GM18502 (cell line): ENCODE measurements at regions not wholly inside any gene's neighbourhood (a gene's known extent, or its start where the extent isn't known, plus 50 kb on each side); places are given as distances from the start of the nearest gene placed in this dataset.

Source experiments
- ATAC-seq: cut with Tn5 transposase; IDR thresholded peaks from one replicate; pipeline ENCODE4 v1.9.1; 2021; ENCODE audit warnings: mild to moderate bottlenecking; ENCODE audit not compliant: unreplicated experiment, poor library complexity

DNA sequence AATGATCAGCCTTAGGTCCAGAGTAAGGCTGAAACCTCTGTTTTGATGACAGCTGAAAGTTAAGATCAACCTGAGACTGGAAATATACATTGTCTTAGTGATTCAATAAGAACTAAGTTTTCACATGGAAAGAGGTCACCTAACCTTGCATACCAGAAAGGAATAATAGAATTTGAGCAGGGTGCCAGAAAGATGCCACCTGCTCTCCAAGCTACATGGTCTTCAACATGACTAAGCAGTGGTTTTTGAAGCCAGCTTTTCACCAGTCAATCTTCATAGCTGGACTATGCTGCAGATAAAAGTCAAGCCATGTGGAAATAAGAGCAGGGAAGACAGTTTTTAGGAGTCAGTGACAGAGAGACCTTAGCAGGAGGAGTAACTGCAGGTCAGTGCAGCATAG is 589.4 kb upstream of the SYT4 start:
- ATAC-seq, result no peak

DNA sequence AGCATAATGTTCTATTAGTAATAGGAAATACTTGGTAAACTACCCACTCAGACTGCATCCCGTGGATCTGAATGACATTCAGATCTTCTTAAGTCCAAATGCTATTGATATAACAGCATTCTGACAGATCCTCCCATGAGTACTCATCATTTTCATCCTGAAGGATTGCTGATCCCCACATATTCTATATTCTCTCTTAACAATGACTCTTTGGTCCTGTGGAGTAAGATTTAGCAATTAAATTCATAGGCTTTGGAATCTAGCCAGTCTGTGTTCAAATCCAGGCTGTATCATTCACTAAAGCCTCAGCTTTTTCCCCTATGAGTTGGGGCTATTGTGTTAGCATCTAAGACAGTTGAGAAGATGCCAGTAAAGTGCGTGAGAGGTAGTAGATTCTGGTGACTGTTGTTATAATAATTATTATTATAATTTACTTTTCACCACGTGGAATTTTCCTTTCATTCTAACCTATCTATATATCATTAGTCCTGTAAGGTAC is 591.3 kb upstream of the SYT4 start:
- ATAC-seq, result no peak

DNA sequence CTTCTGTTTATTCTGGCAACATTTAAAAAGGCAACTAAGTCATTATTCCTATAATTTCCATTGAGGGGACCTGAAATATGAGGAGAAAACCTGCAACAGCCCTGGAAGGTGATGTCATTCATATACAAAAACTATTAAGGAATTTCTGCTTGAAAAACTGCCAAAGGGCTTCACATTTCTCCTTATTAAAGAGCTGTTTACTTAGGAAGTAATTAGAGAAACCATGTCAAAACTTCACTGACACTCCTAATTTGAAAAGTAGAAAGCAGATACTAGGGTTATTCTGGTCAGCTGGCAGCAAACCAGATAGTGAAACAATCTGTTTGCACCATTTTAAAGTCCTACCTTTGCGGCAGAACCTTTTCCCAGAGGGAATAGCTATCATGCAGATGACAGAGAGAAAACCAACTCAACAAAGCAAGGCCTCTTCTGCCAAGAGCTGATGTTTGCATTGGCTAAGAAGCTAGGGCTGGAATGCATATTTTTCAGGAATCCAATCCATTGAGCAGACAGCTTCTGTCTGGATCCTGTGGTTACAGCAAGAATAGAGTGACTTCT is 592.2 kb upstream of the SYT4 start:
- no peak for ATAC-seq

DNA sequence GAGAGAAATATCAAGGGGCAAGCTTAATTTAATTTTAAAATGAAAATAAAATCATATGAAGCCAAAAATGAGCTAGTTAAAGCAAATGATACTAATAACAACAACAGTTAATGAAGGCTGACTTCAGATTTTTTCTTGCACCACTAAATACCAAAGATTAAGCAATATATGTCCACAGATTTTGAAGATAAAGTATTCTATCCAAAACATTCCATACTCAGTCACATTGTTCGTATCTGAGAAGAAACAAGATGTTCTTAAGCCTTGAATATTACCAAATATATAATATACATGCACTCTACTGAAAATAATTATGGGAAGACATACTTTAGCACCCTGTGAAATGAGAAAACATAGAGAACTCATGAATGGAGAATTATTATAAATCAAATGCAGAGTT is 593.3 kb upstream of the SYT4 start:
- no peak for ATAC-seq

DNA sequence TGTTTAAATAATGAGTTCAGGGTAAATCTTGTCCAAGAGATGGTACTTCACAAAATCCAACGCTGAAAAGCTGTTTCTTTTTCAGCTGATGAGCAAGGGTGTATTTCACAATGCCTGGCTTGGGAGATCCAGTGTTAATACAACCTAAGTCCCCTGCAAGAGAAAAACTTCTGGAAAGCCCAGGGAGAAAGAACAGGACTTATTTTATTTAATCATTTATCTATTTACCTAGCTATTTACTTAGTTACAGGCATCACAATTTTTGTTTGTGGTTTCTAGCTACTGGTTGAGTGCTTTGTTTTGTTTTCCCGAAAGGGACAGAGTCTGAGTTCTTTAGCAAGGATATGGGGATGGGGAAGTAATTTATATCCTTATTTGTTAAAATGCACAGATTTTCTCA is 598.2 kb upstream of the SYT4 start:
- no peak for ATAC-seq

DNA sequence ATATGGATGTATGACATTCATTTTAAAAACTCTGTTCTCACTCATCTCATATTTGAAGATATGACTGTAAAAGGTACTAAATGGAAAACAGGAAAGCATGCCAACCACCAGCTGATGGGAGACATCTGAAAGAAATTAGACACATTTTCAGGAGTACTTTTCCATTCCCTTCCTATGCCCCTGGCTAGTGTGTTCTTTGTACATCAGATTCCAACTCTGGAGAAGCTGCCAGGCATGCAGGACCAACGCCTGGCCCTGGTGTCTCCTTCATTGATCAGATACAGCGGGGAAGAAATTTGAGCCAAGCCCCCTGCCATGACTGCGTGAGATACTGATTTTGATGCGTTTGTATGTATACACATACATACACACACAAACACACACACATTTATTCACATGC is 599.0 kb upstream of the SYT4 start:
- ATAC-seq, result no peak

DNA sequence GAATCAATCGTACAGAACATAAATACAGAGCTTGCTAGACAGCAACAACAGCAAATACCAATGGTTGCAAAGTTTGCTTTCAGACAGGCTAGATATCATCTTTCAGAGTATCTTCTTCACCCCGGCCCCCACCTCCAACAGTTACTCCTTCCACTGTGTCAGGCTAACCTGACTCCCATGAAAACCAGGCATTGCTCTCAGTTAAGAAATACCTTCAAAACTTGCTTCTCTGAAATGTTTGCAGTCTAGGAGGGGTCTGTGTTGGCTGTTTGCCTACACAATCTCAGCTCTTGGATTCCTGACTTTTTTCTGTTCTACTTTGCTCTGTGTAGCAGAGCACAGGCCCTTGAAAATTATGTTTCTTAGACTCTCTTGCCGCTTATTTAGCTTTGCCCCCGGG is 599.5 kb upstream of the SYT4 start:
- no peak for ATAC-seq

DNA sequence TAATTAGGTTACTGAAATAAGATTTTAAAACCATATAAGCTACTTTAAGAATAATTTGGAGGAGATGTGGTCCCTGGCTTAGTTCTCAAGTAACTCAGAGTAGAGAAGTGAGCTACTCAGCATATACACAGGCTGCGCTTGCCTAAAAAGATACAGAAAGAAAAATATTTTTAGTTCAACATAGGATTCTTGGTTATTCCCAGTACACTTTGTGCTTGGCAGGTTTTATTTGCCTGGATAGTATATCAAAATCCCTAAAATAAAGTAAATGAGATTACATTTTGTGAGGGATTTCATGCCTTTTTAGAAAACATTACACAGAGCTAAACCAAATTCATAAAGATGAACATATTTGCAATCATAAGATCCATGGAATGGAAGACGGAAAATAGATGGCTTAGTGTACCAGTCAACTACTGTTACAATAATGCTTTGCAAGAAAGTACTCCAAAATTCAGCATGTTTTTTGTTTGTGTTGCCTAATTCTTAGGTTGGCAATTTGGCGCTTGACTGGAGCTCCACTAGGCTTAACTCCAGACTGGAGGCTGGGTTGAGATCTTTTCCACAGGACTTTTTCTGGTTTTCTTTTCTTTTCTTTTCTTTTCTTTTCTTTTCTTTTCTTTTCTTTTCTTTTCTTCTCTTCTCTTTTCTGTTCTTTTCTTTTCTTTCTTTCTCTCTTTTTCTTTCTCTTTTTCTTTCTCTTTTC is 600.5 kb upstream of the SYT4 start:
- ATAC-seq, result no peak

DNA sequence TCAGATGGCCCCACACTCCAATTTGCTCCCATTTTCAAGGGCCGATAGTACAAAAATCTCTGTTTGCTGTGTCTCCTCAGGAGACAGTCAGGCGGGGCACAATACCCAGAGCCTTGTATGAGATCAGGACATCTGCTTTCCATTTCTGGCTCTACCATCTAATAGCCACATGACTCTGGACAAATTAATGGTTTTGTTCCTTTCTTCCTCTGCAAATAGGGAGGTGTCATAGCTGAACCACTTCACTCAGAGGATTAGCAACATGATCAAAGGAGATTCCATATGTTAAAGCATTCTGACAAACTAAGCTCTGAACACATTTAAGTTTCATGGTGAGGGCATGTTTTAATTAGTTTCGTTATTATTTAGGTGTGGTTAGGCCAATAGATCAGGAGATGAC is 602.1 kb upstream of the SYT4 start:
- ATAC-seq, result no peak

DNA sequence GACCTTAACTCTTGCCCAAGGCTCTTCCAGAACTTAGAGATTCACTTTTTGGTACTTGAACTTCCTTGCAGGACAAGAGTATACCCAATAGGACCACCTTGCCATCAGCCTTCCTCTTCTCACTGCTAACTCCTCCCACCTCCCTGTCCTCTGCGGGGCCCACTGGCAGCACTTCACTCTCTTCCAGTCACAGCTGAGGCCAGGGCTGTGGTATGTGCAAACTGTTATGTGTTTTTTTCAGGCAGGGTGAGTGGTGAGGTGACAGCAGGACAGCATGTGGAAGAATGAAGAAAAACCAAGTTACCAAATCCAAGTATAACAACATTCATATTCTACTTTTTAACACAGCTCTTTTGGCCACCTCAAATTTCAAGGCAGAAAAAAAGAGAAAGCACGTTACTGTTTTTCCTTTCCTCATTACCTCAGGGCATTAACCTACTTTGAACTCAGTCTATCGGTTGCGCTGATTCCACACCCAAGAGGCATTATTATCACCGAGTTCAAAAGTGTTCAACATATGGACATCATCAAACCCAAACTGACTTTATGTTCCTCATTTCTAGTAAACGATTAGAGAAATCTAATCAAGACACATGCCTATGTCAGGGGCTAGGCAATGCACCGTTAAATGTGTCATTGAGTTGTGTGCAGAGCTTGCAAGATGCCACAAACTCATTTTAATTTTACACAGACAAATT is 605.2 kb upstream of the SYT4 start:
- ATAC-seq, result no peak

DNA sequence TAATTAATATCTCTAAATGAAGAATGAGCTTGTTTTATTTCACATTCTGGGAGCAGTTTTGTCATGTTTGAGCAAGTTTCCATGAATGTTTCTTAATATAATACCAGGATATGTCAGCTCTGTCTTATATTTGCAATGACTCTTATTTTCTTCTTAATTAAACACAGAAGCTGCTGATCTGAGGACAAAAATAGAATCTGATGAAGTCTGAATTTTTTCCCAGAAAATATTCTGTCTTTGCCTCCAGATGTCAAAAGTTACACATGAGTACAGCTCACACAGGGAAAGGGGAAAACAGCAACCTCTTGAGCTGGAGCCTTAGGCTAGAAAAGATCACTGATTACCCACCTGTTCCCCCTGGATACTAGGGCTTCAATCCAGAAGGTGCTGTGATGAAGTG is 606.6 kb upstream of the SYT4 start:
- ATAC-seq, result no peak

DNA sequence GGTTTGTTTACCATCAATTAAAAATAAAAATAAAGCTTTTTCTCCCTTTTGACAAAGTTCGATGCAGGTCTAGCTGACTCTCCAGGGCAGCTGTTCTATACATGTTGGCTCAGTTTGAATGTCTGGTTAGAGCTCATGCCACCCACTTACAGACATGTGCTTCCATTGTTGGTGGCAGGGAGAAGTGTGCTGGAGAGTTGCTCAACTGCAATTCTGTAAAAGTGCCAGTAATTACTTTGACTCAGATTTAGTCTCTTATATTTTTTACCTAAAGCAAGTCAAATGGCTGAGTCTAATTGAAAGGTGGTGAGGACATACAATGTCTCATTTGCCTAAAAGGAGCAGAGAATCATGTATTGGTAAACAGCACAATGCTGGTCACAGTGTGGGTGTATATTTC is 609.1 kb upstream of the SYT4 start:
- ATAC-seq, result no peak

DNA sequence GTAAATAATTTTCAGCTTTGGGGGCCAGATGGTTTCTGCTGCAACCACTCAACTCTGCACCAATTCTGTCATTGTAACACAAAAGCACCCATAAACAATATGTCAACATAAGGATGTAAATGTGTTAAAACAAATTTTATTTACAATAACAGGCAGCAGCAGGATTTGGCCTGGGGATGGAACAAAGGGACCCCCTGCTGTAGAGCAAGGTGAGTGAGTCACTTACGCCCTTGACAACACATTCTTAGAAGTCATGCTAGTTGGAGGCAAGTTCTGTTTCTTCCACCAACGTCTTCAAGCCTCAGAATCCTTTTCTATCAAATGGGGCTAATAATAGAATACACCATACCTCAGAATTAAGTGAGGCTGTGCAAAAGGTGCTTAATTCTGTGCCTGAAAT is 610.2 kb upstream of the SYT4 start:
- ATAC-seq, result no peak

DNA sequence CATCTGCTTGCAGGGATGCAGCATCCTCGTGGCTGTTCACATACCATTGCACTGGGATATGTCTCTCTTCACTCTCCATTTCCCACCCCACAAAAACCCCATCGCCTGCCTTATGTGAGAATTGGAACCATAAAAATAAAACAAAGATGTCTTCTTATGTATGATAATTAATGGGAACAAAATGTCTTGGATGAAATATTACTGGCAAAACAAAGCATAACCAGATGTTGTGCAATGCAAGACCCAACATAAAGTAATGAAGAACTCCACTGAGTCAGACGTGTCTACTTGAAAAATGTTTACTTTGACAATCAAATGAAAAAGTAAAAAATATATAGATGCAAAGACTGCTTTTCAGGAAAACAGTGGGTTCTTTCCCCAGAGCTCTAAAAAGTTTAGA is 611.3 kb upstream of the SYT4 start:
- no peak for ATAC-seq

DNA sequence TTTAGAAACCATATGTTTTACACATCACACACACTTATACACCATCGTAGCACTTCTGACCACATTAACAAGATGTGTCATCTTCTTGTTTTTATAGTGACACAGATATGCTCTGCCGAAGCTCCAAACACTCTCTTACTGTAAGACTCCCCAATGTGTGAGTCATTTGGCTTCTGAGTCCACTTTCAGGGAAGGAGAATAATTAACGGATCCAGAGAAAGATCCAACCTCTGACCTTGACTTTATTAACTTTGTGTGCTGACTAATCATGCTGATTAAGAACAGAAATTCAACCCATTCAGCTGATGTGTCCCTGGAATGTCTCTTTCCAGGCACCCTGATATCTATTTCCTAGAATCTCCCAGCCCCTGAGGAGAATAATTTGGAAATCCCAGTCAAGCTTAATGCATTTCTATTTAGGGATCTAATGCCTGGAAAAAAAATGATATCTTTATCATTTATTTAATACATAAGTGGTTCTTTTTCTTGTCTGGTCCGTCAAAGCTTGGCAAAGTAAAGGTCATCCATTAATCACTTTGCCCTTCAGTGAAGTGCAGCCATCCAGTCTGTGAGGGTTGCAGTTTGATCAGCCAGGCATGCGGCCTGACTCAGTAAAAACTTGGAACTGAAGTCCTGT is 615.8 kb upstream of the SYT4 start:
- ATAC-seq, result no peak

DNA sequence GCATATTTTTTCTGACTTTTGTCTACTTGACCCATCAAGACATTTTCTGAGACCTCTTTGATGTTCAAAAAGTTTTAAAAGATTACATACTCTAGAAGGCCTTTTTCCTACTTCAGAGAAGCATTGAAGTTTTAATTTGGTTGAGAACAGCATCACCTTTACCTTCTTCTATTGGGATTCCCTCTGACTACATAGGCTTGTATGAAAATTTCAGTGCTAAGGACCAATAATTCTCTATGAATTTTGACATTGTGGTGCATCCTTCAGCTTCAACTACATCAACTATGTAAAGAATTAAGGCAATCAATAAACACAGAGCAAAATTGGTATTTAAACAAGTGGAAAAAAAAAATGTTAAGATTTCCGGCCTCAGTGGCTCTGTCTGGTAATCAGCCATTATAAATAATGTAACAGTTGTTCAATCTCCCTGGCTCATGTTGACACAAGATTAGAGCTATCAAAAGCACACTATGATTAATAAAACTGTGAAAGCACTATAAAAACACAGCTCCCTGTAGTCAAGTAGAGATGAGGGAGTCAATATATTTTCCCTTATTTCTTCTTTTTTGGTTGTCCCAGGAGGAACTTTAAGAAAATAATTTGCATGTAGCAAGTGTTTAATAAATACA is 627.0 kb upstream of the SYT4 start:
- no peak for ATAC-seq

DNA sequence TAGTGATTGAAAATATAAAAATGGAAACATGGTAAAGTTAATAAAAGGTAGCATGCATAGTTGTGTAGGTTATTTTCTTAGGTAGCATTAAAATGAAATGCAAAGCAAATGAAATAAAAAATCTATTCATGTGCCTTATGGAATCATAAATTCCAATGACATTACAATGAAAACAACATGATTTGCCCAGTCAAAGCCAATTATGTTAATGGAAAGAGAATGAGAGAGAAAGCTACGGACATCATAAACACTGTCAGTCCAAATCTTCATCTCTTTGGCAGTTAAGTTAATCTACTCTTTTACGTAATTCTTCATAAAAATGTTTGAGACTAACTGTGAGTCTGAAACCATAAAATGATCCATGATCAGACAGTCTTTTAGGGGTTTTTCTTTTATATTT is 636.7 kb upstream of the SYT4 start:
- ATAC-seq, result no peak

DNA sequence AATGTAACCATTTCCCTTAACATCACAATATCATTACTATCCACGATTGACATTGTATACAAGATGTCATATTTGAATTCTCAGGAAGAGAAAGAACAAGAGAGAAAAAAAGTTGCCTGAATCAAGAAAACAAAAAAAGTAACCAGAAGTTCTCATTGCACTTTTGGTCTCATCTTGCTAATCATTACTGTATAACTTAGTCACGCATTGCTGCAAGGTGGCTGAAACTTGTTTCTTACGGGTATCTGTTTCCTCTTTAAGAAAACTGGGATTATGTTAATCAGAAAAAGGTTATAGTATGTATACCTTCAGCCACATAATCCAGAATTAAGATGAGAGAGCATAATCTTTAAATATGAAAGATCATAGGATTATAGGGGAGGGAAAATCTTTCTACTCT is 639.7 kb upstream of the SYT4 start:
- no peak for ATAC-seq

DNA sequence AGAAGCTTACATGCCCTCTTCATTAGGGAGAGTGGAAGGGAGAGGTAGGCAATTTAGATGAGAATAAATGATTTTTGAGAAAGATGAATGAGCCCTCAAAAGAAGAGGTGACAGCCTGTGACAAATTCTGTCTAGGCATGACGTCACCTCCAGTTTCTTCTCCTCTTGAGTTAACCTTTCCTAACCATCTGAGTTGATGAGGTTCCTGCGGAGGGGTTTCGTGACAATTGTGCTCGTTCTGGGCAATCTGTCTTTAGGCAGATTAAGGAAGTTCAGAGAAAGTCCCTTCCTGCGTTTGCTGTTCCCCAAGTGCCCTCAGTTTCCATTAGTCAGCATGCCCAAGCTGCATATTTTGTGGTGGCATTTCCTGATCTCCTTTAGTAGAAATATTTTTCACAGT is 640.2 kb upstream of the SYT4 start:
- no peak for ATAC-seq

DNA sequence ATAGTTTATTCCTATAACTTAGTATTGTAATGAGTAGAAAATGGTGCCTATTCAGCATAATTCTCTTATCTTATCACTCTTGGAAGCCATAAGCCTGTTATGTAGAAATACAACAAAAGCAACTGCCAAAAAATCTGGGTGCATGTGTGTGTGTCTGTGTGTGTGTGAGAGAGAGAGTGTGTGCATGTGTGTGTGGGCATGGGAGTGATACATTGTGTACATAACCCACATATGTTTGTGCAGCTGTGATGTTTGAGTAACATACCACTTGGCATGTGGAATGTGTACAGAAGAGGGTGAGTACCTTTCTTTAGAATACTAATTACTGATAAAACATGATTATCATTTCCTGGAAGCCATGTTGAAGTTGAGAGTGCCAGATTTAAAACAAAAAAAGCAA is 642.3 kb upstream of the SYT4 start:
- ATAC-seq, result no peak

DNA sequence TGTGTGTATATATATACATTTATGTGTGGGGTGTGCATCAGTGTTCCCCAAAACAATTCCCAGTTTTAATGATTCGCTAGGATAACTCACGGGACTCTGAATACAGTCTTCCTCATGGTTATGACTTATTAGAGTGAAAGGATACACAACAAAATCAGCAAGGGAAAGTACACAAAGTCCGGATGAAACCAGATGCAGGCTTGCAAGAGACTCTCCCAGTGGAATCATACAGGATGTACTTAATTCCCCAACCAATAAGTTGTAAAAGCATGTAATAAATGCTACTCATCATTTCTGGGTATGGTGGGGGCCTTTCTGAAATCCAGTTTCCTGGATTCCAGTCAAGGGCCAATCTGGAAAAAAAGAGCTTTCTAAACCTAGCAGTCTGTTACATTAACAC is 654.1 kb upstream of the SYT4 start:
- ATAC-seq, result no peak
